ENCODE measurements at regions not wholly inside any gene's neighbourhood (a gene's known extent, or its start where the extent isn't known, plus 50 kb on each side); places are given as distances from the start of the nearest gene placed in this dataset.

GRCh38 chr13:84049443-84050219, 167.4 kb upstream of the SLITRK1 start:
- Histone ChIP-seq H3K4me3 (no peak overlapping the region), H3K9me3 (no peaks in the 10 kb centered on the region), H3K4me1 (no peaks in the 10 kb centered on the region), H3K27ac (no peak overlapping the region), H3K27me3 (no peaks in the 10 kb centered on the region), H3K36me3 (no peaks in the 10 kb centered on the region)
- ATAC-seq (no peak), DNase-seq (no peak)
- intact Hi-C loops (cut with DNase I; ENCODE audit: low total_unique reads): no loop called here
- in situ Hi-C loops (cut with MboI; ENCODE audit: low sequenced_read_pairs in 4 of 4): no loop called here
- TF ChIP-seq CTCF (IDR thresholded peaks at IDR 0.05 in 4 of 5, conservative IDR thresholded peaks at IDR 0.05 in 1 of 5): no peak

DNA sequence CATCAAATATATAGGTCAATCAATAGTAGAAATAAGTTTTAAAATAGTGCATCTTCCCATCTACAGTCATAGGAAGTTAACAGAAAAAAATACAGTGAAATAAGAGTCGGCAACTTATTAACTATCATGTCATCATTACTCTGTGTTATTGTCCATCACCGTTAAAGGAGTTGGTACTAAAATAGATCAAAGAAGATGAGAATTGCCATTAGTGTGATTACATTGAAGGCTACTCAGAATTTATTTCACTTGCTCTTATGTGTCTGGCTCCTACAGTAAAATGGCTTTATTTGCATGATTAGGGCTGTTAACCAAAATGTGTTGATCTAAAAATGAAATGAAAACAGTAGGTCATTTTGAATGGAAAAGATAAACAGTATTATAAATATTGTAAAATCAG, 162.5 kb upstream of the SLITRK1 start:
- Histone ChIP-seq H3K9me3 (no peaks in the 10 kb centered on the region), H3K4me1 (no peaks in the 10 kb centered on the region), H3K27ac (no peak overlapping the region), H3K4me3 (no peak overlapping the region), H3K27me3 (no peaks in the 10 kb centered on the region), H3K36me3 (no peaks in the 10 kb centered on the region)
- intact Hi-C loops (cut with DNase I; ENCODE audit: low total_unique reads) (no loop called here), in situ Hi-C loops (cut with MboI; ENCODE audit: low sequenced_read_pairs in 4 of 4) (no loop called here)
- no peak for TF ChIP-seq CTCF (IDR thresholded peaks at IDR 0.05 in 4 of 5, conservative IDR thresholded peaks at IDR 0.05 in 1 of 5)
- DNase-seq: no peak
- no peak for ATAC-seq

- TF ChIP-seq POLR2A (IDR thresholded peaks at IDR 0.05): no peak
- no peak for TF ChIP-seq CTCF (IDR thresholded peaks at IDR 0.05 in 4 of 5, conservative IDR thresholded peaks at IDR 0.05 in 1 of 5)
- no peak for DNase-seq
- Histone ChIP-seq H3K27me3 (no peaks in the 10 kb centered on the region), H3K4me3 (no peak overlapping the region), H3K36me3 (no peaks in the 10 kb centered on the region), H3K27ac (no peak overlapping the region), H3K4me1 (no peaks in the 10 kb centered on the region), H3K9me3 (no peaks in the 10 kb centered on the region)
- in situ Hi-C loops (cut with MboI; ENCODE audit: low sequenced_read_pairs in 4 of 4): no loop called here
- intact Hi-C loops (cut with DNase I; ENCODE audit: low total_unique reads): no loop called here
- no peak for ATAC-seq
Observed at GRCh38 chr13:84038001-84038400, 155.7 kb upstream of the SLITRK1 start.

DNA sequence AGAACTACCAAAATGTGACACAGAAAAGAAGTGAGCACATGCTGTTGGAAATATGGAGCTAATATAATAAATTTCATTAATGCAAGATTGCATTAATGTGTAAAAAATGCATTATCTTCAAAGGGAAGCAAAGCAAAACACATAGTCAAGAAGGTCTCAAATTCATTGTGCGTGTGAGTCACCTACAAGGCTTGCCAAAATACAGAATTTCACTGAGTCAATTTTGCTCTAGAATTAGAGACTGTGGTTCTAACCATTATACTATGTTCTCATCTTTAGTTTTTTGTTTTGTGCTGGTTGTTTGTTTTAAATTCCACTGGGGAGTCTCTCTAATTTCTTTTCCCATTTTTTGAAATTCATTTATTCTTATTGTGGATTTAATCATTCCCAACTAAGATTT, 149.8 kb upstream of the SLITRK1 start:
- H3K27ac ChIP-seq: no peak overlapping the region
- H3K27me3 ChIP-seq: no peaks in the 10 kb centered on the region
- H3K36me3 ChIP-seq: no peaks in the 10 kb centered on the region
- in situ Hi-C loops (cut with MboI; ENCODE audit: low sequenced_read_pairs in 4 of 4) (no loop called here), intact Hi-C loops (cut with DNase I; ENCODE audit: low total_unique reads) (no loop called here)
- TF ChIP-seq CTCF (IDR thresholded peaks at IDR 0.05 in 4 of 5, conservative IDR thresholded peaks at IDR 0.05 in 1 of 5): no peak
- no peak for TF ChIP-seq POLR2A (IDR thresholded peaks at IDR 0.05)
- H3K4me1 ChIP-seq: no peaks in the 10 kb centered on the region
- H3K9me3 ChIP-seq: no peaks in the 10 kb centered on the region
- no peak overlapping the region for H3K4me3 ChIP-seq
- ATAC-seq (no peak), DNase-seq (no peak)

GRCh38 chr13:84031120-84031519, 148.8 kb upstream of the SLITRK1 start:
- intact Hi-C loops (cut with DNase I; ENCODE audit: low total_unique reads): no loop called here
- Histone ChIP-seq H3K4me1 (no peaks in the 10 kb centered on the region), H3K36me3 (no peaks in the 10 kb centered on the region), H3K27me3 (no peaks in the 10 kb centered on the region), H3K27ac (no peak overlapping the region), H3K9me3 (no peaks in the 10 kb centered on the region), H3K4me3 (no peak overlapping the region)
- in situ Hi-C loops (cut with MboI; ENCODE audit: low sequenced_read_pairs in 4 of 4): no loop called here
- DNase-seq (no peak), ATAC-seq (no peak)
- TF ChIP-seq CTCF (IDR thresholded peaks at IDR 0.05 in 4 of 5, conservative IDR thresholded peaks at IDR 0.05 in 1 of 5): no peak
- no peak for TF ChIP-seq POLR2A (IDR thresholded peaks at IDR 0.05)
